ENCODE measurements at regions not wholly inside any gene's neighbourhood (a gene's known extent, or its start where the extent isn't known, plus 50 kb on each side); places are given as distances from the start of the nearest gene placed in this dataset.
A peak's percentile ranks its signal among the peaks of the same experiment; 100 is the strongest.

DNA sequence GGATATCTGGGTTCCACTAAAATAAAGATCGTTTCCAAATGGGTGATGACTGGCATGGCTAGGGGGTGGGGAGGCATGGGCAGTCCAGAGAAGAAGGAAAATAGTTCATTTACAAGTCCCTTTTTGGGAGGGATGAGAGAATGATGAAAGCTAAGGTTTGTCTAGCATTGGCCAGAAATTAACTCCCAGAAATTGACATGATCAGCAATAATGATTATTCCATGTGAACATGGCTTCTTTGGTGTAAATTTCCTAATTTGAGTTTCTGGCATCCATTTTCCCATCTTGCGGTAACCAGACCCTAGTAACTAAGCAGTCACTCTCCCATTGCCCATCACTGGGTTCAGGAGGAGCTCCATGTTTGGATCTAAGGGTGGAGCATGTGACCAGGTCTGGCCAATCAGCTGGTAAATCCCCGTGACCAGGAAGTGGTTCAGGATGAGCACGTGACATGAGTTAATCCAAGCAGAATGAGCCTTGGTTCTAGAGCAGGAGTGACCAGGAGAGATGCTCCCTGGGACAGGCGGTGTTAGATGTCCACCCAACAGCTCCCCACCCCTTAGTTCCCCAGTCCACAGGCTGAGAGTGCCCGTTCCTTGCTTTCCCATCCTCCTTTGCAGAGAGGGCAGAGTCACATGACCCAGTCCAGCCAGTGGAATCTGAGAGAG is 512.7 kb downstream of the PREX1 start:
- intact Hi-C loops (cut with DNase I; ENCODE audit: low total_unique reads) = no loop called here
- H3K27ac ChIP-seq = no peak overlapping the region
- H3K4me3 ChIP-seq = no peak overlapping the region
- no peaks in the 10 kb centered on the region for H3K36me3 ChIP-seq
- no peaks in the 10 kb centered on the region for H3K4me1 ChIP-seq
- no peaks in the 10 kb centered on the region for H3K27me3 ChIP-seq
- no peaks in the 10 kb centered on the region for H3K9me3 ChIP-seq
- no peak for TF ChIP-seq POLR2A (IDR thresholded peaks at IDR 0.05)
- TF ChIP-seq, protein P1, sequence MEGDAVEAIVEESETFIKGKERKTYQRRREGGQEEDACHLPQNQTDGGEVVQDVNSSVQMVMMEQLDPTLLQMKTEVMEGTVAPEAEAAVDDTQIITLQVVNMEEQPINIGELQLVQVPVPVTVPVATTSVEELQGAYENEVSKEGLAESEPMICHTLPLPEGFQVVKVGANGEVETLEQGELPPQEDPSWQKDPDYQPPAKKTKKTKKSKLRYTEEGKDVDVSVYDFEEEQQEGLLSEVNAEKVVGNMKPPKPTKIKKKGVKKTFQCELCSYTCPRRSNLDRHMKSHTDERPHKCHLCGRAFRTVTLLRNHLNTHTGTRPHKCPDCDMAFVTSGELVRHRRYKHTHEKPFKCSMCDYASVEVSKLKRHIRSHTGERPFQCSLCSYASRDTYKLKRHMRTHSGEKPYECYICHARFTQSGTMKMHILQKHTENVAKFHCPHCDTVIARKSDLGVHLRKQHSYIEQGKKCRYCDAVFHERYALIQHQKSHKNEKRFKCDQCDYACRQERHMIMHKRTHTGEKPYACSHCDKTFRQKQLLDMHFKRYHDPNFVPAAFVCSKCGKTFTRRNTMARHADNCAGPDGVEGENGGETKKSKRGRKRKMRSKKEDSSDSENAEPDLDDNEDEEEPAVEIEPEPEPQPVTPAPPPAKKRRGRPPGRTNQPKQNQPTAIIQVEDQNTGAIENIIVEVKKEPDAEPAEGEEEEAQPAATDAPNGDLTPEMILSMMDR (IDR thresholded peaks at IDR 0.05) = no peak
- DNase-seq = no peak

DNA sequence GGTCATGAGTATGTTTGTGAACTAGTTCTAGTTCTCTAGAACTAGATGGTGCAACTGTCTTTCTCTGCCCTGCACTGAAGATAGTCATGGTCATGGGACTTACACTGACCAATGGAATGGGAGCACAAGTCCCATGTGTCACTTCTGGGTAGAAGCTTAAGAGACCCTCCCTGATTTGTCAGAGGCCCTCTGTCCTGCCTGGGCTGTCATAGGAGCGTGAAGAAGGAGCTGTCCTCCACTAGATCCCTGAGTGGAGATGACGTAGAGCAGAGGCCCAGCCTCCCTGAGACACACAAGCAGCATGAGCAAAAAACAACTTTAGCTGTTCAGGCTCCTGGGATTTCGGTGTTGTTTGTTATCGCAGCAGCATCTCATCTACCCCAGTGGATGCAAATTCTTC is 514.5 kb downstream of the PREX1 start:
- no peak for DNase-seq
- Histone ChIP-seq H3K36me3 (no peaks in the 10 kb centered on the region), H3K4me1 (no peaks in the 10 kb centered on the region), H3K4me3 (no peak overlapping the region), H3K27me3 (no peaks in the 10 kb centered on the region), H3K27ac (no peak overlapping the region), H3K9me3 (no peaks in the 10 kb centered on the region)
- intact Hi-C loops (cut with DNase I; ENCODE audit: low total_unique reads) = no loop called here
- no peak for TF ChIP-seq POLR2A (IDR thresholded peaks at IDR 0.05)
- TF ChIP-seq, protein P1 (IDR thresholded peaks at IDR 0.05) = no peak

DNA sequence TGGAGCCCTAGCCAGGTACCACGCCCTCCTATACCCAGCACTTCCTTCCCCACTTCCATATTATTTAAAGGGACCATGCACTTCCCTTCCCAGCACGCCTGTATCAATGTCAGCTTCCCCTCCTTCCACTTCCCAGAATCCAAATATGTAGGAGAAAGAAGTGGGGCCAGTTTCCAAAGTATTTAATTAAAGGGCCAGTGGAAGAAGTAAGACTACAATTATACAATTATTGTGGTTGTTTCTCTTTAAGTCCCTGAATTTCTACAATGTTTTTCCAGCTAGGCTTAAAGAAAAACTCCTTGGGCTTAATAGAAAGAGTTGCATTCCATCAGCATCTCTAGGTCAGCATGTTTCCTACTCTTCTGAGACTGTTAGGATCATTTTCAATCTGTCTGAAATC is 515.8 kb downstream of the PREX1 start:
- H3K4me1 ChIP-seq = no peaks in the 10 kb centered on the region
- no peaks in the 10 kb centered on the region for H3K36me3 ChIP-seq
- H3K27me3 ChIP-seq = no peaks in the 10 kb centered on the region
- H3K4me3 ChIP-seq = no peak overlapping the region
- intact Hi-C loops (cut with DNase I; ENCODE audit: low total_unique reads) = no loop called here
- H3K9me3 ChIP-seq = no peaks in the 10 kb centered on the region
- TF ChIP-seq POLR2A (IDR thresholded peaks at IDR 0.05) = no peak
- TF ChIP-seq, protein P1 (IDR thresholded peaks at IDR 0.05) = no peak
- no peak for DNase-seq
- no peak overlapping the region for H3K27ac ChIP-seq

DNA sequence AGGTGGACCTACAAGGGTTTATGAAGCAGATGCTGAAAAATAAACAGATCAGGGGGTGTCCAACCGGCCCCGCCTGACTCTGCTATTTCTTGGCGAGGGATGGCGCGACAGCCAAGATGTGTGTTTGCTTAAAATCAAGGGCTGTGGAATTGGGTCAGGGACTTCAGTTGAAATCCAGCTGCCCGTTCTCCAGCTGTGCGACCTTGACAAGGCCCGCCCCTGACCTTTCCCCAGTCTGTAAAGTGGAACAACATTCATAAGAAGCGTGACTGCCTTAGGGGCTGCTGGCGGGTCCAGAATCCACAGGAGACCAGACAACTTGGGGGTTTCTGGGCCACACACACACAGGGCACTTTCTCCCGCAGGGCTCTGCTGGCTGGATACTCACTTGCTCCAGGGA is 517.5 kb downstream of the PREX1 start:
- H3K36me3 ChIP-seq = no peaks in the 10 kb centered on the region
- no peaks in the 10 kb centered on the region for H3K9me3 ChIP-seq
- no peak overlapping the region for H3K4me3 ChIP-seq
- H3K27me3 ChIP-seq = no peaks in the 10 kb centered on the region
- H3K4me1 ChIP-seq = no peaks in the 10 kb centered on the region
- TF ChIP-seq, protein P1 (IDR thresholded peaks at IDR 0.05) = no peak
- TF ChIP-seq POLR2A (IDR thresholded peaks at IDR 0.05) = no peak
- intact Hi-C loops (cut with DNase I; ENCODE audit: low total_unique reads) = no loop called here
- DNase-seq = peak in 1 of 2 donors; percentile 40
- H3K27ac ChIP-seq = no peak overlapping the region

DNA sequence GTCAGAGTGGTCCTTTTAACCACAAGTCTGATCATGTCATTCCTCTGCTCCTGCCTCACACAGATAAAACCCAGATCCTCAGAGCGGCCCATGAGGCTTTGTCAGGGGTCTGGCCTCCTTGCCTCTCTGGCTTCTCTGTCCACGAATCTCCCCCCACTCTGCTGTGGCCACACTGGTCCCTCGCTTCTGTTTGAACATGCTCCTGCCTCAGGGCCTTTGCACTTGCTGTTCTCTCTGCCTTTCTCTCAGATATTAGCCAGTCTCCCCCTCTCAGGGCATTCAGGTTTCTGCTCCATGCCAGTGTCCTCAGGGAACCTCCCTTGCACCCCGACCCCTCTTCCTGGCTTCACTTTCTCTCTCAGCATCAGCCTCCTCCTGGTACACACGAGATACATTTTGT is 518.5 kb downstream of the PREX1 start:
- Histone ChIP-seq H3K27me3 (no peaks in the 10 kb centered on the region), H3K4me1 (no peaks in the 10 kb centered on the region), H3K4me3 (no peak overlapping the region), H3K9me3 (no peaks in the 10 kb centered on the region), H3K36me3 (no peaks in the 10 kb centered on the region), H3K27ac (no peak overlapping the region)
- no peak for TF ChIP-seq POLR2A (IDR thresholded peaks at IDR 0.05)
- TF ChIP-seq, protein P1 (IDR thresholded peaks at IDR 0.05) = no peak
- no peak for DNase-seq
- intact Hi-C loops (cut with DNase I; ENCODE audit: low total_unique reads) = no loop called here
